Upper lobe of left lung (tissue), 6 donors: ENCODE measurements at regions not wholly inside any gene's neighbourhood (a gene's known extent, or its start where the extent isn't known, plus 50 kb on each side); places are given as distances from the start of the nearest gene placed in this dataset.
"Not testable (repeated sequence)": the region's sequence is repeated elsewhere in the genome, so short reads cannot be mapped to it uniquely, and the experiment has no call there.

Source experiments
- ATAC-seq, 2 donors: fragments of 200-7000 bp; cut with Tn5 transposase; one replicate each; pipeline ENCODE4 v1.9.1; 2022; ENCODE audit warnings: mild to moderate bottlenecking in 2 of 2, moderate library complexity in 2 of 2; ENCODE audit not compliant: low FRiP score in 2 of 2
- DNase-seq, 2 donors: peaks; one replicate each; pipeline ENCODE4 v3.0.0-alpha.2; 2019 to 2020
- H3K27ac ChIP-seq, 4 donors: fragments of 200-600 bp; sonication (generic); one replicate each; pipeline ENCODE4 v1.5.1; 2016 to 2019
- H3K27me3 ChIP-seq, 4 donors: fragments of 200-600 bp; sonication (generic); one replicate each; pipeline ENCODE4 v1.5.1; 2017 to 2019
- H3K36me3 ChIP-seq, 4 donors: fragments of 200-600 bp; sonication (generic); one replicate each; pipeline ENCODE4 v1.5.1; 2016 to 2019
- H3K4me1 ChIP-seq, 4 donors: fragments of 200-600 bp; sonication (generic); one replicate each; pipeline ENCODE4 v1.5.1; 2018 to 2019
- H3K4me3 ChIP-seq, 4 donors: fragments of 200-600 bp; sonication (generic); one replicate each; pipeline ENCODE4 v1.5.1; 2017 to 2019; ENCODE audit warnings: mild to moderate bottlenecking in 2 of 4, moderate library complexity in 1 of 4
- H3K9me3 ChIP-seq, 4 donors: fragments of 200-600 bp; sonication (generic); one replicate each; pipeline ENCODE4 v1.5.1; 2018 to 2019
- CTCF ChIP-seq, 6 experiments: fragments of 450-650 bp in 4 of 6; fragments of 200-600 bp in 2 of 6; sonication (generic) in 2 of 6; IDR thresholded peaks; one replicate each; pipeline ENCODE4 v1.5.1; 2016 to 2019; ENCODE audit warnings: antibody characterized with exemption in 6 of 6
- EP300 ChIP-seq, 4 donors: sonication (generic); formaldehyde crosslinking; IDR thresholded peaks; one replicate each; pipeline ENCODE4 v1.5.1; 2017; ENCODE audit warnings: antibody characterized with exemption in 4 of 4, control low read depth in 2 of 4
- POLR2A ChIP-seq, 4 donors: fragments of 450-650 bp; IDR thresholded peaks; one replicate each; pipeline ENCODE4 v1.5.1; 2016 to 2017; ENCODE audit warnings: antibody characterized with exemption in 4 of 4, mild to moderate bottlenecking in 2 of 4
- POLR2AphosphoS5 ChIP-seq, 2 donors: sonication (generic); formaldehyde crosslinking; IDR thresholded peaks; one replicate each; pipeline ENCODE4 v1.5.1; 2017; ENCODE audit warnings: antibody characterized with exemption in 2 of 2
- WGBS, 2 donors: methylation state at CpG; one replicate each; pipeline ENCODE4 v1.1.5; 2017 to 2018; 5-methylcytosine and 5-hydroxymethylcytosine counted together
- donor health status: DM: no; HTN: no; CAD: no; lungs with moderate emphysema.
- donor health status: DM: no; HTN: yes; CAD: no; lungs with severe emphysema.

DNA sequence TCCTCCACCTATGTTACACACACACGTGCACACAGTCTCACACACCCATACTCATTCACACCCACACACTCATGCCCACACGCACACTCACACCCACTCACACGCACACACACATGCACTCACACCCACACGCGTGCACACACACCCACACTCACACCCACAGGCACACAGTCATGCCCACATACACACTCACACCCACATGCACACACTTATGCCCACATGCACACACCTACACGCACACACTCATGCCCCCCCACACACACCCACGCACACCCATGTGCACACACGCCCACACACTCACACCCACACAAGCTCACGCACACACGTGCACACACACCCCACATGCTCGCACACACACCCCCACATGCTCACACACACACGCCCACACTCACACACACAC, 140.0 kb downstream of the F11 start:
- TF ChIP-seq CTCF (IDR thresholded peaks at IDR 0.05) = no peak
- no peak for TF ChIP-seq POLR2A (IDR thresholded peaks at IDR 0.05)
- TF ChIP-seq POLR2AphosphoS5 (IDR thresholded peaks at IDR 0.05) = no peak
- TF ChIP-seq EP300 (IDR thresholded peaks at IDR 0.05) = no peak
- 71 to 90% methylated on average over 12 of the region's 12 CpGs for WGBS, 2 donors
- peak; percentile 24 to 36 for ATAC-seq
- Histone ChIP-seq H3K27ac (no peak overlapping the region), H3K4me1 (no peaks in the 10 kb centered on the region), H3K9me3 (no peaks in the 10 kb centered on the region), H3K36me3 (no peaks in the 10 kb centered on the region), H3K4me3 (no peak overlapping the region), H3K27me3 (no peaks in the 10 kb centered on the region)
- no peak for DNase-seq

DNA sequence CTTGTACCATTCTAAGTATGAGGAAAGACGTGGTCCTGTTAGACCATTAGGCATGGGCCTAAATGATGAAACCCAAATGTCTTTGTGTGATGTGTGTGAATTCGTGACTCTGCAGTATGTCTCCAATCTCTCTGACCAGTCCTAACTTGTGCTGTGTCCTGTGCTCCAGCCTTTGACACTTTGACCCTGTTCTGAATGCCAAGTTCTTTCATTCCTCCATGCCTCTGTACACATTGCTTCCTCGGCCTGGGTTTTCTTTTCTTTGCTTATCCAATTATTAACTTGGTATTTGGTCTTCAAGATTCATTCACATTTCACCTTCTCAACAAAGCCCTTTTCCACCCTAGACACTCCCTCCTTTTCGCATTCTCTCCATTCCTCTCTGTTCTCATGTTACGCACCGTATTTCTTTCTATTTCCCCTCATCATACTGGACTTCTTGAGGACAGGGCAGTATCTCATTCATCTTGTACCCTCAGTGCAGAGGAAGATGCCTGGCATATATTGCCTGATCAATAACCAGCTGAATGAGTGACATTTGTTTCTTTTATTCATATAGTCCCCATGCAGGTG, 138.7 kb downstream of the F11 start:
- no peak overlapping the region for H3K27ac ChIP-seq
- ATAC-seq = no peak
- WGBS, 2 donors = 63 to 71% methylated on average over 6 of the region's 6 CpGs
- no peak for DNase-seq
- TF ChIP-seq POLR2A (IDR thresholded peaks at IDR 0.05) = no peak
- no peak for TF ChIP-seq CTCF (IDR thresholded peaks at IDR 0.05)
- no peak for TF ChIP-seq EP300 (IDR thresholded peaks at IDR 0.05)
- TF ChIP-seq POLR2AphosphoS5 (IDR thresholded peaks at IDR 0.05) = no peak
- no peaks in the 10 kb centered on the region for H3K36me3 ChIP-seq
- no peak overlapping the region for H3K4me3 ChIP-seq
- H3K9me3 ChIP-seq = no peaks in the 10 kb centered on the region
- no peaks in the 10 kb centered on the region for H3K4me1 ChIP-seq
- H3K27me3 ChIP-seq = no peaks in the 10 kb centered on the region

DNA sequence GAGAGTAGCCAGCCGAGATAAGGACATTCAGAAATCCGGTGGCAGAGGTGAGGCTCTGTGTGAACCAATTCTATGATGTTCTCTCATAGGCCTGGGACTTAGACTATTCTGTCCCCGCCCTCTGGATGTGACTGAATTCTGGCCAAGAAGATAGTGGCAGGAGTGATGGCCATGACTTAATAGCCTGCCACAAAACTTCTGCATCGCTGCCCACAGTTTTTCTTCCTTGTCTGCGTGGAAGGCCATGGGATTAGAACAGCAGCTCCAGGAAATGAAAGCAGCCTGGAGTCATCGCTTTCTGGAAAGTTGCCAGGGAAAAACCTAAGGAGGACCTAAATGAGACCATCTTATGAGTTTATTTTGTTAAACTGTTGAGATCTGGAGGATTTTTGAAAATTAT, 134.7 kb downstream of the F11 start:
- DNase-seq = no peak
- no peaks in the 10 kb centered on the region for H3K27me3 ChIP-seq

DNA sequence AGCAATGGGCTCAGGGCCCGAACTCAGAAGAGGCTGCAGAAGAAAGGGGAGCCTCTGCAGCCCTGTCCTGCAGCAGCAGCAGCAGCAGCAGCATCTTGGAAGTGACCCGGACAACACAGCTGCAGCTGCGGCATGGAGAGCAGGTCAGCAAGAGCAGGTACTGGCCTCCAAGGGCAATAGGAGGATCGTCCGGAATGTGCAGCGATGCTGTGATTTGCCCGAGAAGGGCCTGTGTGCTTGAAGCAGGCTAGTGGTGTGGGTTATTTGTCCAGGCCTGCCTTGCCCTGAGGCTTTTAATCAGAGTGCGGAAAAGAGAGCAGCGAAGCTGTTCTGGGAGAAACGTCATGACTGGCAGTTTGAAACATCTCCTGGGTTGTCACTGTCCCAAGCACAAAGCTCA, 126.0 kb downstream of the F11 start:
- H3K27ac ChIP-seq = no peak overlapping the region
- WGBS, 2 donors = 88 to 89% methylated on average over 8 to 10 of the region's 10 CpGs
- no peaks in the 10 kb centered on the region for H3K27me3 ChIP-seq
- no peak for ATAC-seq
- H3K4me3 ChIP-seq = no peak overlapping the region
- H3K36me3 ChIP-seq = no peaks in the 10 kb centered on the region
- no peak for DNase-seq
- no peaks in the 10 kb centered on the region for H3K9me3 ChIP-seq
- TF ChIP-seq CTCF (IDR thresholded peaks at IDR 0.05) (no peak), EP300 (IDR thresholded peaks at IDR 0.05) (no peak), POLR2AphosphoS5 (IDR thresholded peaks at IDR 0.05) (no peak), POLR2A (IDR thresholded peaks at IDR 0.05) (no peak)
- no peaks in the 10 kb centered on the region for H3K4me1 ChIP-seq

More for the DNA sequence above, 134.7 kb downstream of the F11 start:
- H3K4me3 ChIP-seq = no peak overlapping the region
- H3K27ac ChIP-seq = no peak overlapping the region
- no peaks in the 10 kb centered on the region for H3K4me1 ChIP-seq
- WGBS, 2 donors = 66 to 69% methylated on average over 6 of the region's 6 CpGs
- H3K9me3 ChIP-seq = no peaks in the 10 kb centered on the region
- no peak for ATAC-seq
- TF ChIP-seq POLR2AphosphoS5 (IDR thresholded peaks at IDR 0.05) (no peak), CTCF (IDR thresholded peaks at IDR 0.05) (no peak), POLR2A (IDR thresholded peaks at IDR 0.05) (no peak), EP300 (IDR thresholded peaks at IDR 0.05) (no peak)
- H3K36me3 ChIP-seq = no peaks in the 10 kb centered on the region

- DNase-seq, ATAC-seq, H3K27me3 ChIP-seq, H3K27ac ChIP-seq, H3K9me3 ChIP-seq, H3K4me3 ChIP-seq, H3K36me3 ChIP-seq, H3K4me1 ChIP-seq: not testable (repeated sequence)
- WGBS, 2 donors = 54 to 57% methylated on average over 1 of the region's 1 CpG
Observed at GRCh38 chr4:186384328-186384727, 118.3 kb downstream of the F11 start.
